ENCODE measurements at regions not wholly inside any gene's neighbourhood (a gene's known extent, or its start where the extent isn't known, plus 50 kb on each side); places are given as distances from the start of the nearest gene placed in this dataset.
A peak's percentile ranks its signal among the peaks of the same experiment; 100 is the strongest.

- Histone ChIP-seq H3K36me3 (ENCODE audit: control insufficient read depth in 1 of 2, insufficient read depth in 2 of 2, low read length in 2 of 2) (no peaks in the 10 kb centered on the region), H3K27ac (ENCODE audit: low read depth, low read length) (no peak overlapping the region), H2BK12ac (ENCODE audit: low read length) (no peak overlapping the region), H3K79me2 (ENCODE audit: control insufficient read depth, insufficient read depth, low read length, poor library complexity) (no peaks in the 10 kb centered on the region), H2AFZ (ENCODE audit: insufficient read depth, low read length, poor library complexity) (no peak overlapping the region), H3K27me3 (ENCODE audit: insufficient read depth, low read length) (no peaks in the 10 kb centered on the region), H3K23ac (ENCODE audit: low read length) (no peak overlapping the region), H3K9ac (ENCODE audit: low read length) (no peak overlapping the region), H3K9me3 (ENCODE audit: insufficient read depth, low read depth, low read length) (no peaks in the 10 kb centered on the region), H2AK5ac (ENCODE audit: low read length) (no peak overlapping the region), H3K14ac (ENCODE audit: low read length) (no peak overlapping the region), H4K91ac (ENCODE audit: low read depth, low read length) (no peak overlapping the region), H3K4ac (ENCODE audit: low read depth, low read length) (no peak overlapping the region), H3K79me1 (ENCODE audit: low read length) (no peaks in the 10 kb centered on the region), H3K4me2 (ENCODE audit: low read length) (no peak overlapping the region), H3K4me3 (ENCODE audit: low read depth, low read length) (no peak overlapping the region), H4K8ac (ENCODE audit: low read depth, low read length) (no peak overlapping the region), H2BK120ac (ENCODE audit: insufficient read depth, low read length, poor library complexity) (no peak overlapping the region), H3K18ac (ENCODE audit: low read length) (no peak overlapping the region), H2BK5ac (ENCODE audit: low read depth, low read length, poor library complexity) (no peak overlapping the region), H4K12ac (ENCODE audit: low read depth, low read length) (no peak overlapping the region), H3K4me1 (ENCODE audit: control insufficient read depth in 1 of 2, insufficient read depth in 2 of 2, low read length in 2 of 2) (no peaks in the 10 kb centered on the region)
- DNase-seq: no peak
- no CpG with 5 or more reads among the region's 4 CpGs for WGBS (ENCODE audit: extremely low coverage, insufficient coverage, insufficient read length)
Observed at GRCh38 chr7:133132906-133133305, 51.0 kb upstream of the CHCHD3 start.

DNA sequence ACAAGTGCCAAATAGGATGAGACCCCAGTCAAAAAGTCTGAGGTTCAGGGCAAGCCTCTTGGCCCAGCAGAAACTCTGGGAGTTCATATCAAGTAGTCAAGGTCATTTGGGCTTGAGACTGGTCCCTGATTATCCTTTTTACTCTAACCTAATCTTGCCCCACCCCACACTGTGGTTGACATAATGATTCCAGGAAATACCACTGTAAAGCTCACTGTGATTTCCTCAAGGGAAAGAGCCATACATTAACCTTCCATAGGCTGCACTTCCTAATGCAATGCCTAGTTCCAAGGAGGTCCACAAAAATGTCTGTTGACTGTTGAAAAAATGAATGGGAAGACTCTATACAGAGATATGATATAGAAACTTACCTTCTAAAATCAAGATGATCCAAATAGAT lies 52.9 kb upstream of the CHCHD3 start:
- no peak overlapping the region for H2BK120ac ChIP-seq (ENCODE audit: insufficient read depth, low read length, poor library complexity)
- H2BK5ac ChIP-seq (ENCODE audit: low read depth, low read length, poor library complexity): no peak overlapping the region
- H3K4me1 ChIP-seq (ENCODE audit: control insufficient read depth in 1 of 2, insufficient read depth in 2 of 2, low read length in 2 of 2): no peaks in the 10 kb centered on the region
- no peak overlapping the region for H4K91ac ChIP-seq (ENCODE audit: low read depth, low read length)
- no peak overlapping the region for H3K27ac ChIP-seq (ENCODE audit: low read depth, low read length)
- H3K9me3 ChIP-seq (ENCODE audit: insufficient read depth, low read depth, low read length): no peaks in the 10 kb centered on the region
- H2AFZ ChIP-seq (ENCODE audit: insufficient read depth, low read length, poor library complexity): no peak overlapping the region
- H3K4me3 ChIP-seq (ENCODE audit: low read depth, low read length): no peak overlapping the region
- no peak overlapping the region for H2BK12ac ChIP-seq (ENCODE audit: low read length)
- no peaks in the 10 kb centered on the region for H3K79me2 ChIP-seq (ENCODE audit: control insufficient read depth, insufficient read depth, low read length, poor library complexity)
- H3K23ac ChIP-seq (ENCODE audit: low read length): no peak overlapping the region
- DNase-seq: no peak
- no peak overlapping the region for H3K4me2 ChIP-seq (ENCODE audit: low read length)
- no peak overlapping the region for H3K9ac ChIP-seq (ENCODE audit: low read length)
- no peak overlapping the region for H3K18ac ChIP-seq (ENCODE audit: low read length)
- H3K36me3 ChIP-seq (ENCODE audit: control insufficient read depth in 1 of 2, insufficient read depth in 2 of 2, low read length in 2 of 2): no peaks in the 10 kb centered on the region
- H3K79me1 ChIP-seq (ENCODE audit: low read length): no peaks in the 10 kb centered on the region
- H3K27me3 ChIP-seq (ENCODE audit: insufficient read depth, low read length): no peaks in the 10 kb centered on the region
- no peak overlapping the region for H4K12ac ChIP-seq (ENCODE audit: low read depth, low read length)
- no peak overlapping the region for H2AK5ac ChIP-seq (ENCODE audit: low read length)
- H3K14ac ChIP-seq (ENCODE audit: low read length): no peak overlapping the region
- no peak overlapping the region for H4K8ac ChIP-seq (ENCODE audit: low read depth, low read length)
- no peak overlapping the region for H3K4ac ChIP-seq (ENCODE audit: low read depth, low read length)

GRCh38 chr7:133135451-133135850 lies 53.6 kb upstream of the CHCHD3 start:
- peak; percentile 35 to 64 for DNase-seq
- Histone ChIP-seq H2AK5ac (ENCODE audit: low read length) (no peak overlapping the region), H2AFZ (ENCODE audit: insufficient read depth, low read length, poor library complexity) (no peak overlapping the region), H3K4me2 (ENCODE audit: low read length) (no peak overlapping the region), H3K79me2 (ENCODE audit: control insufficient read depth, insufficient read depth, low read length, poor library complexity) (no peaks in the 10 kb centered on the region), H4K12ac (ENCODE audit: low read depth, low read length) (no peak overlapping the region), H3K79me1 (ENCODE audit: low read length) (no peaks in the 10 kb centered on the region), H2BK5ac (ENCODE audit: low read depth, low read length, poor library complexity) (no peak overlapping the region), H3K4ac (ENCODE audit: low read depth, low read length) (no peak overlapping the region), H2BK120ac (ENCODE audit: insufficient read depth, low read length, poor library complexity) (no peak overlapping the region), H3K36me3 (ENCODE audit: control insufficient read depth in 1 of 2, insufficient read depth in 2 of 2, low read length in 2 of 2) (no peaks in the 10 kb centered on the region), H3K9ac (ENCODE audit: low read length) (no peak overlapping the region), H3K18ac (ENCODE audit: low read length) (no peak overlapping the region), H3K14ac (ENCODE audit: low read length) (no peak overlapping the region), H3K4me1 (ENCODE audit: control insufficient read depth in 1 of 2, insufficient read depth in 2 of 2, low read length in 2 of 2) (no peaks in the 10 kb centered on the region), H3K9me3 (ENCODE audit: insufficient read depth, low read depth, low read length) (no peaks in the 10 kb centered on the region), H3K27ac (ENCODE audit: low read depth, low read length) (no peak overlapping the region), H4K91ac (ENCODE audit: low read depth, low read length) (no peak overlapping the region), H3K27me3 (ENCODE audit: insufficient read depth, low read length) (no peaks in the 10 kb centered on the region), H4K8ac (ENCODE audit: low read depth, low read length) (no peak overlapping the region), H3K4me3 (ENCODE audit: low read depth, low read length) (no peak overlapping the region), H2BK12ac (ENCODE audit: low read length) (no peak overlapping the region), H3K23ac (ENCODE audit: low read length) (no peak overlapping the region)
- no CpG with 5 or more reads among the region's 1 CpG for WGBS (ENCODE audit: extremely low coverage, insufficient coverage, insufficient read length)

DNA sequence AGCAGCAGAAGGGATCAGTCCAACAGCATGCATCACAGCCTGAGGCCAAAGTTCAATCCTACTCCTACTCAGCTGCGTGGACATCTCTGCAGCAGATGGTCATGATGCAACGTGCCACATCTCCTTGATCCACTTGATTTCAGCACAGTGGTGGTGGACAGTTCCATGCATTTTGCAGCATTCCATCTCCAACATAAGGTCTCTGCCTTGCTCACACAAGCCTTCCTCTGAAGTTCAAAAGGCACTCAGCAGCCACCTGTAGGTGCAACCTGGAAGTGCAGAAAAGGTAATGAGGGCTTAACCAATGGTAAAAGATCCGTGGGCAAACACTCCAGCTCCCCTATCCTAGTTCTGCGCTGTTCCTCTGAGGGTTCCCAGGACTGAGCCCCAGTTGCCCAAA lies 57.5 kb upstream of the CHCHD3 start:
- Histone ChIP-seq H3K79me2 (ENCODE audit: control insufficient read depth, insufficient read depth, low read length, poor library complexity) (no peaks in the 10 kb centered on the region), H3K23ac (ENCODE audit: low read length) (no peak overlapping the region), H2BK12ac (ENCODE audit: low read length) (no peak overlapping the region), H3K18ac (ENCODE audit: low read length) (no peak overlapping the region), H2AK5ac (ENCODE audit: low read length) (no peak overlapping the region), H3K4me2 (ENCODE audit: low read length) (no peak overlapping the region), H4K91ac (ENCODE audit: low read depth, low read length) (no peak overlapping the region), H3K4me3 (ENCODE audit: low read depth, low read length) (no peak overlapping the region), H3K27ac (ENCODE audit: low read depth, low read length) (no peak overlapping the region), H3K4me1 (ENCODE audit: control insufficient read depth in 1 of 2, insufficient read depth in 2 of 2, low read length in 2 of 2) (no peaks in the 10 kb centered on the region), H3K9me3 (ENCODE audit: insufficient read depth, low read depth, low read length) (no peaks in the 10 kb centered on the region), H3K36me3 (ENCODE audit: control insufficient read depth in 1 of 2, insufficient read depth in 2 of 2, low read length in 2 of 2) (no peaks in the 10 kb centered on the region), H4K12ac (ENCODE audit: low read depth, low read length) (no peak overlapping the region), H3K14ac (ENCODE audit: low read length) (no peak overlapping the region), H4K8ac (ENCODE audit: low read depth, low read length) (no peak overlapping the region), H3K4ac (ENCODE audit: low read depth, low read length) (no peak overlapping the region), H2BK5ac (ENCODE audit: low read depth, low read length, poor library complexity) (no peak overlapping the region), H3K9ac (ENCODE audit: low read length) (no peak overlapping the region), H3K79me1 (ENCODE audit: low read length) (no peaks in the 10 kb centered on the region), H2AFZ (ENCODE audit: insufficient read depth, low read length, poor library complexity) (no peak overlapping the region), H3K27me3 (ENCODE audit: insufficient read depth, low read length) (no peaks in the 10 kb centered on the region), H2BK120ac (ENCODE audit: insufficient read depth, low read length, poor library complexity) (no peak overlapping the region)
- WGBS (ENCODE audit: extremely low coverage, insufficient coverage, insufficient read length): no CpG with 5 or more reads among the region's 4 CpGs
- DNase-seq: peak; percentile 17 to 40

GRCh38 chr7:133139801-133140200 lies 57.9 kb upstream of the CHCHD3 start:
- Histone ChIP-seq H4K12ac (ENCODE audit: low read depth, low read length) (no peak overlapping the region), H3K4me3 (ENCODE audit: low read depth, low read length) (no peak overlapping the region), H2BK5ac (ENCODE audit: low read depth, low read length, poor library complexity) (no peak overlapping the region), H3K4me1 (ENCODE audit: control insufficient read depth in 1 of 2, insufficient read depth in 2 of 2, low read length in 2 of 2) (no peaks in the 10 kb centered on the region), H3K23ac (ENCODE audit: low read length) (no peak overlapping the region), H3K79me2 (ENCODE audit: control insufficient read depth, insufficient read depth, low read length, poor library complexity) (no peaks in the 10 kb centered on the region), H2AK5ac (ENCODE audit: low read length) (no peak overlapping the region), H3K9ac (ENCODE audit: low read length) (no peak overlapping the region), H3K27ac (ENCODE audit: low read depth, low read length) (no peak overlapping the region), H3K4ac (ENCODE audit: low read depth, low read length) (no peak overlapping the region), H3K27me3 (ENCODE audit: insufficient read depth, low read length) (no peaks in the 10 kb centered on the region), H4K91ac (ENCODE audit: low read depth, low read length) (no peak overlapping the region), H3K4me2 (ENCODE audit: low read length) (no peak overlapping the region), H4K8ac (ENCODE audit: low read depth, low read length) (no peak overlapping the region), H3K79me1 (ENCODE audit: low read length) (no peaks in the 10 kb centered on the region), H3K14ac (ENCODE audit: low read length) (no peak overlapping the region), H2AFZ (ENCODE audit: insufficient read depth, low read length, poor library complexity) (no peak overlapping the region), H3K18ac (ENCODE audit: low read length) (no peak overlapping the region), H2BK12ac (ENCODE audit: low read length) (no peak overlapping the region), H3K9me3 (ENCODE audit: insufficient read depth, low read depth, low read length) (no peaks in the 10 kb centered on the region), H2BK120ac (ENCODE audit: insufficient read depth, low read length, poor library complexity) (no peak overlapping the region), H3K36me3 (ENCODE audit: control insufficient read depth in 1 of 2, insufficient read depth in 2 of 2, low read length in 2 of 2) (no peaks in the 10 kb centered on the region)
- WGBS (ENCODE audit: extremely low coverage, insufficient coverage, insufficient read length): no CpG with 5 or more reads among the region's 4 CpGs
- no peak for DNase-seq

Measured in trophoblast cell (in vitro differentiated cells and primary cell).